NCI-H1436 (cell line): ENCODE measurements at regions not wholly inside any gene's neighbourhood (a gene's known extent, or its start where the extent isn't known, plus 50 kb on each side); places are given as distances from the start of the nearest gene placed in this dataset.
"Not testable (repeated sequence)": the region's sequence is repeated elsewhere in the genome, so short reads cannot be mapped to it uniquely, and the experiment has no call there.

Experiments used
- DNase-seq: peaks from one replicate; lab custom pipeline; 2025; lab: John Stamatoyannopoulos, UW

- no peak for DNase-seq
Observed at GRCh38 chr2:239552213-239552926, 151.6 kb upstream of the HDAC4 start.

DNA sequence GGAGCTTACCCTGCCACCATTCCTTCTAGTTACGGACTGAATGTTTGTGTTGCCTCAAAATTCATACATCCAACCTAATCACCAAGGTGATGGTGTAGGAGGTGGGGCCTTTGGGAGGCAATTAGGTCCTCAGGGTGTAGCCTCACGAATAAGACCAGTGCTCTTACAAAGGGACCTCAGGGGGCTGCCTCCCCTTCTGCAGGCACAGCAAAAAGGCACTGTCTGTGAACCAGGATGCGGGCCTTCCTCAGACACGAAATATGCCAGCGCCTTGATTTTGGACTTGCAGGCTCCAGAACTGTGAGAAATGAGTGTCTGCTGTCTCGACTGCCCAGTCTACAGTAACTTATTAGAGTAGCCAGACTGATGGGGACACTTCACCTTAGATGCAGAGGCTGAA is 150.4 kb upstream of the HDAC4 start:
- no peak for DNase-seq

GRCh38 chr2:239550357-239550756 is 149.5 kb upstream of the HDAC4 start:
- DNase-seq = no peak

DNA sequence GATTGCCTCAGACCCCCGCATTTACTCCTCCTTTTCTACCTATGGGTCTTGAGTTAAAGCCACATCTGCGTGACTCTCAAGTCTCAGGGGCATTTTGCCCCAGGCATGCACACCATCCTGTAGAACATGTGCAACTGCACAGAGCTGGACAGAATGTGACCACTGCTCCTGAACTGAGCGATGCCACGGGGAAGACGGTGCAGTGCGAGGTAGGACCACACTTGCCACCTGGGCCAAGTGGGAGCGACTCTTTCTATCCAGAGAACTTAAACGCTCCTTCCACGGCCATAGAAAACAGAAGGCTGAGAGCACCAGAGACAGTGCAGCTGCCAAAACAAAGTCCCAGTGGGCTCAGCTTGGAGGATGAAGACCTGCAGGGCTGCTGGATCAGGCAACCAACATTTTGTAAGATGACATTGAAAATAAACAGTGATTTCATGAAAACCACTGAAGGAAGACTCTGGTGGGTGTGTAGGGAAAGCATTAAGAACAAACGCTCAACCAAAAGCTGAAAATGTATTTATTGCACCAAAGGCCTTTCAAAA is 149.0 kb upstream of the HDAC4 start:
- DNase-seq = no peak

DNA sequence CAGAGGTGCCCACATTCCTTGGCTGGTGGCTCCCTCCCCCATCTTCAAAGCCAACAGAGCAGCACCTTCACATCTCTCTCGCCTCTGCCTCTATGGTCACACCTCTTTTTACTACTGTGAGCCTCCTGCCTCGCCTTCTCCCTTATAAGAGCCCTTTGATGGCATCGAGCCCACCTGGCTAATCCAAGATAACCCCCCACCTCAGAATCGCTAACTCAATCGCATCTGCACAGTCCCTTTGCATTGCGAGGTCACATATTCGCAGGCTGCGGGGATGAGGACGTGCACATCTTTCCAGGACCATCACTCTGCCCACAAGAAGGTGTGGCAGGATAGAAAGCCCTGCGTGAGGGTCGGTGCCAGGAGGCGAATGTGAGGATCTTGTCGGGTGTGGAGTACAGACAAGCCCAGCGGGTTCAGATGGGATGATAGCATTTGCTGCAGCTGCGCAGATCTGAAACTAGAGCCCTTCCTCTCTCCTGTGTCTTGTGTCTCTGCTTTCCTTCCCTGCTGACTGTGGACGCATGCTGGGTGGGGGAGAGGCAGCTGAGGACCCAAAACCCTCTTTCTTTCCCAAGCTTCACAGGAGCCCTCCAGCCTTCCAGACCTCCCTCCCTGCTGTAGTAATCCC is 148.3 kb upstream of the HDAC4 start:
- DNase-seq = no peak

- DNase-seq = no peak
Observed at GRCh38 chr2:239548451-239548871, 147.6 kb upstream of the HDAC4 start.

GRCh38 chr2:239547140-239547539 is 146.3 kb upstream of the HDAC4 start:
- not testable (repeated sequence) for DNase-seq

- DNase-seq = no peak
Observed at GRCh38 chr2:239546541-239546940, 145.7 kb upstream of the HDAC4 start.

- DNase-seq = no peak
Observed at GRCh38 chr2:239545741-239546392, 145.0 kb upstream of the HDAC4 start.

GRCh38 chr2:239544918-239545465 is 144.2 kb upstream of the HDAC4 start:
- DNase-seq = no peak

GRCh38 chr2:239544143-239544917 is 143.5 kb upstream of the HDAC4 start:
- no peak for DNase-seq

GRCh38 chr2:239543702-239544101 is 142.9 kb upstream of the HDAC4 start:
- DNase-seq = no peak

DNA sequence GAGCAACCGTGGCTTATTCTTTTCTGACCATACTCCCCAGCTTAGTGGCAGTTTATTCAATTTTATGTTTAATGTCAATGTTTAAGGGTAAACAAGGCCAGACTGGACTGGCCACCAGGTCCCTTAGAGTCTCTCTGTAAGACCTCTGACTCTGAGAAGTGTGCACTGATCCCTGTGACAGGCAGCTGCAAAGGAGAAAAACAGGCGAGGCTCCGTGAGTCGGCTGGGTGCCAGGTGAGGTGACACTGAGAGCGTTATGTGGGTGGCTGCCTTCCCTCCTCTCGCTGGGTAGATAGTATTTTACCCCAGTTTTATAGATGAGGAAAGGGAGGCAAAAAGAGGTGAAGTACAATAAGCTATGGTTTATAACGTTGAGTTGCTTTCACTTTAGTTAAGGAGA is 139.4 kb upstream of the HDAC4 start:
- no peak for DNase-seq

DNA sequence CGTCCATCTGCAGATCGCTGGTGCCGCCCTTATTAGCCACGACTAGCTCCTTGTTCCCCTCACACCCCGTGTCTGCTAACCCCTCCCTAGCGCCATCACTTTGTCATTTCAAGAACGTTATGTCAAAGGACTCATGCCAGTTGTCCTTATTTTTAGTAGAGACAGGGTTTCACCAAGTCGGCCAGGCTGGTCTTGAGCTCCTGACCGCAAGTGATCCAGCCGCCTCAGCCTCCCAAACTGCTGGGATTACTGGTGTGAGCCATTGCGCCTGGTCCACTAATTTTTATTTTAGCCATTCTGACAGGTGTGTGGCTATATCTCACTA is 138.9 kb upstream of the HDAC4 start:
- no peak for DNase-seq

- DNase-seq = no peak
Observed at GRCh38 chr2:239539083-239539775, 138.4 kb upstream of the HDAC4 start.

DNA sequence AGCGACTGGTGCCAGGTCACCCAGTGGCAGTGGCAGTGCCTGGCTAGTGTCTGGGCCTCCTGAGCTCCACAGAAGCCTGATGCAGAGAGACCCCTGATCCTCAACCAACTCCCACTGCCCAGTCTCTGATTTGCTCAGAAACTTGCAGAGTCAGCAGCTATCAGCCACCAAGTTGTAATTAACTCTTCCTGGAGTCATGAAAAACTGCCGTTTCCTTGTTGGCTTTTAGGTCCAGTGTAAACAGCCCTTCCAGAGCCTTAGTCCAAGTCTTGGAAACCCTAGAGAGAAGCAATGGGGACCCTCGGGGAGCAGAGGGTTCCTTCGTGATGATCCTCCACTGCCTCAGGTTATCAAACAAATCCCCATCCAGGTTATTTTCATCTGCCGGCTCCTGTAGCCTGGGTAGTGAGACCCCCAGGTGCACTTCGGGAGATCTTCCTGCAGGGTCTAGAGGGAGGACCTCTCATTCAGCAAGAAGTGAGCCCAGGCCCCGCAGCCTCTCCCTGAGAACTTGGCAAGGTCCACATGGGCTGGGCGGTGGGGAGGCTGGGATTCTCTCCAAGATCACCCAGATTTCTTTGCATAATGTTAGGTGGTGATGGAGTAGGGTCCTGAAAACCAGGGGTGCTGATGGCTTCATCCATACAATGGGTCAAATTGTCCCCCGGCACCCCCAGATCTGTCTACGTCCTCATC is 137.7 kb upstream of the HDAC4 start:
- DNase-seq = no peak

GRCh38 chr2:239537633-239538356 is 137.0 kb upstream of the HDAC4 start:
- DNase-seq = no peak

DNA sequence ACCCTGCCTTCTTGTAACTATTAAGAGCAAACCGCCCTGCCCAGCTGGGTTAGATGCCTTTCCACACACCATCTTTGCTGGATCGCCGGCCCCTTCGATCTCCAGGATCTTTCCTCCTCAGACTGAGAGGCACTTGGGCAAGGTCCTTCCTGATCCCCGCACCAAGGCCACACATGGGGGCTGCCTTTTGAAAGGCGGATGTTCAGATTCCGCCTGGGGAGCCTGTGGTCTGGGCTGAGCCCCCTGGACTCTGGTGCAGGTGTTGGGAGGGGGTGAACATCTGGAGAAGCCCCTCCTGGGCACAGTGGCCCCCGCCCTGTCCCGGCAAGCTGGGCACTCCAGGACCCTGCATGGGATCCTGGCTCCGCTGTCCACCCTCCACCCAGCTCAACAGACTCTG is 135.4 kb upstream of the HDAC4 start:
- no peak for DNase-seq

DNA sequence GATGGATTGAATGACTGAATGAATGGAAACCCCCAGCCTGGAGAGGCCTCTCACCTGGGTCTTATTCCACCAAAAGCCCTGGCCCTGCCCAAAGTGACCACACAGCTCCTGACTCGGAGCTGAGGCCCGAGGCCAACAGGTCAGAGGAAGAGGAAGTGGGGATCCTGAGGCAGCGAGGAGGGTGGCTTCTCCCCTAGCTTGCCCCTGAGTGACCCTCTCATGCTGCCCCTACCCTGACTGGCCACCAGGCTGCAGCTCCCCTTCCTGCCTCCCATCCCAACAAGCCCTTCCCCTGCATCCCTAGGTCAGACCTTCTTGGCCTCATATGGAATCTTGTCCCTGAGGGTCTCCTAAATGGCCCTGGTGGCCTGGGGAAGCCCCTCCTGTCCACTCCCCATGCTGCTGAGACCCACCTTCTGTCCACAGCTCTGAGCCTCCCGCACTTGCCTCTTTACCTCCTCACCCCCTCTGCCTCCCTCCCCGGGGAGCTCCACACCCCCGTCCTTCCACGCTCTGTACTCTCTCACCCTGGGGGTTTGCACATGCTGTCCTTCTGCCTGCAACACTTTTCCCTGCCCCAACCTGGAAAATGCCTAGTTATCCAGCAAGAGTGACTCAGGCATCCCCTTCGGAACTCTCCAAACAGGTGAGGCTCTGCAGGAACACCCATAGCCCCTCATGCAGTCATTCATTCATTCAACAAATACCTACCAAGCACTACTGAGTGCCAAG is 134.8 kb upstream of the HDAC4 start:
- DNase-seq = no peak
